SU-DHL-6 (cell line): ENCODE measurements at regions not wholly inside any gene's neighbourhood (a gene's known extent, or its start where the extent isn't known, plus 50 kb on each side); places are given as distances from the start of the nearest gene placed in this dataset.

ENCODE experiments used
- H2AFZ ChIP-seq: fragments of 200-600 bp; sonication (generic); 2 replicates; pipeline ENCODE4 v1.6.1; 2014; ENCODE audit warnings: low read depth, mild to moderate bottlenecking, moderate library complexity, mixed read lengths, antibody characterized with exemption, low read length; ENCODE audit not compliant: severe bottlenecking
- H3F3A ChIP-seq: fragments of 200-600 bp; shearing (Covaris generic); 2 replicates; pipeline ENCODE4 v1.6.0; 2016; ENCODE audit warnings: antibody characterized with exemption, mild to moderate bottlenecking; ENCODE audit not compliant: insufficient read depth
- H3K27ac ChIP-seq: fragments of 200-600 bp; sonication (generic); 2 replicates; pipeline ENCODE4 v1.5.1; 2016; ENCODE audit warnings: low read depth, mild to moderate bottlenecking, low read length, moderate library complexity, mixed read lengths
- H3K27me3 ChIP-seq: fragments of 200-600 bp; sonication (generic), shearing (Covaris generic); 2 replicates; pipeline ENCODE4 v1.6.0; 2014; ENCODE audit warnings: mild to moderate bottlenecking, low read length
- H3K36me3 ChIP-seq: fragments of 200-600 bp; sonication (generic); 2 replicates; pipeline ENCODE4 v1.6.1; 2014; ENCODE audit warnings: mild to moderate bottlenecking, low read length, mixed read lengths
- H3K4me2 ChIP-seq: fragments of 300-600, 200-600 bp; shearing (Covaris generic), sonication (generic); 2 replicates; pipeline ENCODE4 v1.6.0; 2014; ENCODE audit warnings: low read length, low read depth, mild to moderate bottlenecking; ENCODE audit not compliant: poor library complexity, severe bottlenecking
- H3K4me3 ChIP-seq: fragments of 200-600 bp; sonication (generic); 2 replicates; pipeline ENCODE4 v1.5.1; 2014; ENCODE audit warnings: antibody characterized with exemption, low read length, mild to moderate bottlenecking, mixed read lengths; ENCODE audit not compliant: insufficient read depth, poor library complexity, severe bottlenecking
- H3K79me2 ChIP-seq: fragments of 200-600 bp; sonication (generic); 2 replicates; pipeline ENCODE4 v1.6.1; 2014; ENCODE audit warnings: mild to moderate bottlenecking, low read length, moderate library complexity; ENCODE audit not compliant: insufficient read depth
- H3K9ac ChIP-seq: fragments of 200-600 bp; sonication (generic); 2 replicates; pipeline ENCODE4 v1.7.0; 2014; ENCODE audit warnings: mild to moderate bottlenecking, low read length
- H3K9me2 ChIP-seq: fragments of 200-600 bp; sonication (generic); replicated peaks from 2 replicates; pipeline ENCODE4 v1.6.1; 2014; ENCODE audit warnings: low read length; ENCODE audit not compliant: insufficient read depth
- H3K9me3 ChIP-seq: fragments of 200-600 bp; sonication (generic); 2 replicates; pipeline ENCODE4 v1.6.1; 2014; ENCODE audit warnings: low read length, mixed read lengths; ENCODE audit not compliant: insufficient read depth
- H4K20me1 ChIP-seq: fragments of 200-600 bp; sonication (generic); 2 replicates; pipeline ENCODE4 v1.6.1; 2014; ENCODE audit warnings: low read depth, mild to moderate bottlenecking, antibody characterized with exemption, low read length, moderate library complexity, mixed read lengths
- CTCF ChIP-seq: fragments of 200-600 bp; sonication (generic); IDR thresholded peaks from one replicate; pipeline ENCODE4 v1.5.1; 2017; ENCODE audit warnings: antibody characterized with exemption, mild to moderate bottlenecking, low read length, moderate library complexity; ENCODE audit not compliant: insufficient read depth, poor library complexity, severe bottlenecking
- EZH2phosphoT487 ChIP-seq: fragments of 200-600 bp; sonication (generic), shearing (Covaris generic); conservative IDR thresholded peaks from 2 replicates; pipeline ENCODE4 v1.6.1; 2018; ENCODE audit warnings: mild to moderate bottlenecking, antibody characterized with exemption, low read length, moderate library complexity, mixed read lengths

- TF ChIP-seq EZH2phosphoT487 (no peak), CTCF (no peak)
- Histone ChIP-seq H3K79me2 (no peaks in the 10 kb centered on the region), H3K4me3 (no peak overlapping the region)
Measured at GRCh38 chr1:98019747-98020146, 98.9 kb upstream of the DPYD start.

GRCh38 chr1:98018074-98018473 lies 97.2 kb upstream of the DPYD start:
- H3F3A ChIP-seq = no peaks in the 10 kb centered on the region
- no peak overlapping the region for H3K4me2 ChIP-seq
- H3K79me2 ChIP-seq = no peaks in the 10 kb centered on the region
- no peak overlapping the region for H3K9ac ChIP-seq
- H3K9me3 ChIP-seq = no peaks in the 10 kb centered on the region
- no peak overlapping the region for H2AFZ ChIP-seq
- TF ChIP-seq CTCF (no peak), EZH2phosphoT487 (no peak)
- H3K36me3 ChIP-seq = no peaks in the 10 kb centered on the region
- H4K20me1 ChIP-seq = no peaks in the 10 kb centered on the region
- H3K27me3 ChIP-seq = no peaks in the 10 kb centered on the region
- no peak overlapping the region for H3K27ac ChIP-seq
- H3K9me2 ChIP-seq = no peaks in the 10 kb centered on the region
- no peak overlapping the region for H3K4me3 ChIP-seq

More at GRCh38 chr1:98019747-98020146, 98.9 kb upstream of the DPYD start:
- no peaks in the 10 kb centered on the region for H3K9me3 ChIP-seq
- H3K4me2 ChIP-seq = no peak overlapping the region
- H4K20me1 ChIP-seq = no peaks in the 10 kb centered on the region
- H2AFZ ChIP-seq = no peak overlapping the region
- H3F3A ChIP-seq = no peaks in the 10 kb centered on the region
- H3K9ac ChIP-seq = no peak overlapping the region
- no peaks in the 10 kb centered on the region for H3K27me3 ChIP-seq
- no peaks in the 10 kb centered on the region for H3K9me2 ChIP-seq
- H3K27ac ChIP-seq = no peak overlapping the region
- no peaks in the 10 kb centered on the region for H3K36me3 ChIP-seq

- Histone ChIP-seq H3F3A (no peaks in the 10 kb centered on the region), H4K20me1 (no peaks in the 10 kb centered on the region), H3K9me3 (no peaks in the 10 kb centered on the region), H3K36me3 (no peaks in the 10 kb centered on the region), H3K4me2 (no peak overlapping the region), H3K27me3 (no peaks in the 10 kb centered on the region), H3K4me3 (no peak overlapping the region), H3K9me2 (no peaks in the 10 kb centered on the region), H3K79me2 (no peaks in the 10 kb centered on the region), H3K9ac (no peak overlapping the region), H3K27ac (no peak overlapping the region), H2AFZ (no peak overlapping the region)
- TF ChIP-seq CTCF = no peak
- TF ChIP-seq EZH2phosphoT487 = no peak
Measured at GRCh38 chr1:98017184-98017583, 96.3 kb upstream of the DPYD start.
